Activated CD4-positive, alpha-beta memory T cell treated with anti-CD3 and anti-CD28 coated beads for 36 hours (primary cell): ENCODE measurements at regions not wholly inside any gene's neighbourhood (a gene's known extent, or its start where the extent isn't known, plus 50 kb on each side); places are given as distances from the start of the nearest gene placed in this dataset.

Source experiments
- CTCF ChIA-PET: fragments of 350-600 bp; sonication (Branson Sonifier 250); formaldehyde crosslinking; loops from one replicate; lab custom pipeline; 2021; ENCODE audit warnings: antibody characterized with exemption, inconsistent platforms; lab: Charles Lee
- POLR2A ChIA-PET: fragments of 350-600 bp; sonication (Branson Sonifier 250); formaldehyde crosslinking; loops from one replicate; lab custom pipeline; 2021; ENCODE audit warnings: antibody characterized with exemption; lab: Charles Lee
- DNase-seq: peaks from one replicate; pipeline ENCODE4 v3.0.0-alpha.2; 2020
- H3K27ac Mint-ChIP-seq: one replicate; pipeline ENCODE4 v1.8.0; 2021; ENCODE audit warnings: mixed read lengths
- H3K27me3 Mint-ChIP-seq: one replicate; pipeline ENCODE4 v1.8.0; 2021; ENCODE audit warnings: mixed read lengths
- H3K36me3 Mint-ChIP-seq: one replicate; pipeline ENCODE4 v1.8.0; 2021; ENCODE audit warnings: mixed read lengths
- H3K4me1 Mint-ChIP-seq: one replicate; pipeline ENCODE4 v1.8.0; 2021; ENCODE audit warnings: low read depth, mixed read lengths
- H3K4me3 Mint-ChIP-seq: one replicate; pipeline ENCODE4 v1.8.0; 2021; ENCODE audit warnings: mild to moderate bottlenecking, mixed read lengths
- H3K9me3 Mint-ChIP-seq: one replicate; pipeline ENCODE4 v1.8.0; 2021; ENCODE audit warnings: mixed read lengths
- intact Hi-C: fragments of 100-400 bp; cut with micrococcal nuclease; formaldehyde crosslinking; loops from one replicate; pipeline ENCODE4 v1.15.1; 2023

DNA sequence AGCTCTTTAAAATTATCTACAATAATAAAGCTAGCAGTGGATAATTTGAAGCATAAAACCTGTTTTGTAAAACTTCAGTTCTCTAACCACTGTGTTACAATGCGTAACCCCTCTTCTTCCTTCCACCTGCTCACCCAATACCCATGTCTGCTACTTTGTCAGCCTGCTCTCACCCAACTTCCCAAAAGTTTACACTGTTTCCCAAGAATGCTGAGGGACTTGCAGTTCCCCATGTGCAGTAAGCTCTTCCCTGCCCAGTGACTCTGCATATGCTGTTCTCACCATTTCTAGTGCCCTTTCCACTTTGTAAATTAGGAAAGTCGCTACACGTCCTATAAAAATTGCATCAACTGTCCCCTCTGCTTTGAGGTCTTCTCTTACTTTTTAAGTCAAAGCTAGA is 315.9 kb upstream of the SEMA6D start:
- Mint-ChIP-seq H3K27ac (no peak overlapping the region), H3K36me3 (no peaks in the 10 kb centered on the region), H3K27me3 (no peaks in the 10 kb centered on the region), H3K4me3 (no peak overlapping the region), H3K4me1 (no peaks in the 10 kb centered on the region), H3K9me3 (no peaks in the 10 kb centered on the region)
- intact Hi-C loops, result no loop called here
- DNase-seq, result no peak
- ChIA-PET POLR2A (no interaction called here), CTCF (no interaction called here)

DNA sequence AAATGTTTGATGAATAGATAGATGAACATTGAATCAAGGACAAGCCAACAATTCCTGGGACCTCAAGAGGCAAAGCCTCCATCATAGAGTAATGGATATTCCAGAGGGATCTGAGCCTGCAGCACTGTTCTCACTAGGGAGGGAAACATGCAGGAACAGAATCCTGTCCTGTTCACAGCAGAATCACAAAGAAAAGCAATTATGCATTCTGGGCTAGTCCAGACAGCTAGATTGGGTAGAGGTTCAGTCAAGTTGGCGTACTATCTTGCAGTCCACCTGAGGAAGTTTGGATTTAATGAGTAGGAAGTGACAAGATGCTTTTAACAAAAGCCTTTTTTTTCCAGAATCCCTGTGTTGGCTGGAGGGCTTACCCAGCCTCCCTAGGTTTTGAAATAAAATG is 314.5 kb upstream of the SEMA6D start:
- POLR2A ChIA-PET, result no interaction called here
- no peak overlapping the region for H3K27ac Mint-ChIP-seq
- H3K9me3 Mint-ChIP-seq, result no peaks in the 10 kb centered on the region
- CTCF ChIA-PET, result no interaction called here
- H3K36me3 Mint-ChIP-seq, result no peaks in the 10 kb centered on the region
- no peaks in the 10 kb centered on the region for H3K4me1 Mint-ChIP-seq
- no peak for DNase-seq
- intact Hi-C loops, result no loop called here
- no peak overlapping the region for H3K4me3 Mint-ChIP-seq
- no peaks in the 10 kb centered on the region for H3K27me3 Mint-ChIP-seq

DNA sequence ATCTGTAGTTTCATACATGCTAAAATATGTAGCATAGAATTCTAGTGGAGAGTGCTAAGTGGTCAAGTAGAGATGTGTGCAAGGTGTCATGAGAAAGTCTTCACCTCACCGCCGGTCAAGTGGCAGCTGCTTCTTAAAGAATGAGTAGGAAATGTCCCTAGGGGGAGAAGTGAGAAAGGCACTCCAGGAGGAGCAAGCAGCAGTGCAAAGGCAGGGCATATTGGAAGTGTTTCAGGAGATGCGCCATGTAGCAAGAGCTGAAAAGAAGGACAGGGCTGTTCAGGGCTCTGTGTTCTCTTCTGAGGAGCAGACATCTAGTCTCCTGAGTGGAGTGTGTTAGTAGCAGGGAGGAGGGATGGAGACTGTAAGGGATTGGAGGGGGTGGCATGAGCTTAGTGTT is 312.4 kb upstream of the SEMA6D start:
- H3K9me3 Mint-ChIP-seq, result no peaks in the 10 kb centered on the region
- ChIA-PET CTCF (no interaction called here), POLR2A (no interaction called here)
- no peak for DNase-seq
- no peaks in the 10 kb centered on the region for H3K4me1 Mint-ChIP-seq
- no peaks in the 10 kb centered on the region for H3K27me3 Mint-ChIP-seq
- H3K4me3 Mint-ChIP-seq, result no peak overlapping the region
- intact Hi-C loops, result no loop called here
- no peaks in the 10 kb centered on the region for H3K36me3 Mint-ChIP-seq
- H3K27ac Mint-ChIP-seq, result no peak overlapping the region

GRCh38 chr15:47405365-47406162 is 311.7 kb upstream of the SEMA6D start:
- Mint-ChIP-seq H3K4me3 (no peak overlapping the region), H3K4me1 (no peaks in the 10 kb centered on the region), H3K36me3 (no peaks in the 10 kb centered on the region), H3K27me3 (no peaks in the 10 kb centered on the region), H3K27ac (no peak overlapping the region), H3K9me3 (no peaks in the 10 kb centered on the region)
- POLR2A ChIA-PET, result no interaction called here
- CTCF ChIA-PET, result no interaction called here
- DNase-seq, result no peak
- intact Hi-C loops, result no loop called here

GRCh38 chr15:47407692-47408091 is 309.6 kb upstream of the SEMA6D start:
- H3K27me3 Mint-ChIP-seq, result no peaks in the 10 kb centered on the region
- no peak overlapping the region for H3K27ac Mint-ChIP-seq

DNA sequence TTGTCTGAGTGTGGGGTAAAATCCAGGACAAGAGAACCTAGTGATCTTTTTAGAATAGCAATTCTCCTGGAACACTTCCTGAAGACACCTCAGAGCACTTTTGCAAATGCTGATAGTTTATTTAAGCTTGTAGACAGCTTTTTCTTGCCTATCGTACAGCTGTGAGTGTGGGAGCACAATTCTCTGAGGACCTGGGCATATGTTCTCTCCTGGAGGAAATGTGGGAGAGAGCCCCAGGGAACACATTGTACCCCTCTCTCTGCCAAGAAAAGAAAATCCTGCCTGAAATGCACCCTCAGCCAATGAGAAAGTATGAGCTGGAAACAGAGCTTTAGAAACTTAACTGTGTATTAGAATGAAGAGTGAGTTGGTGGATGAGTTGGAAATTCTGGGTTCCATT is 308.3 kb upstream of the SEMA6D start:
- intact Hi-C loops, result no loop called here
- ChIA-PET CTCF (interaction anchor here (1.0 kb wide), 1 partner anchor 30 kb away, joined by 3 read pairs; no protein-coding TSS in a partner anchor), POLR2A (no interaction called here)
- Mint-ChIP-seq H3K27ac (no peak overlapping the region), H3K27me3 (no peaks in the 10 kb centered on the region), H3K9me3 (no peaks in the 10 kb centered on the region), H3K4me1 (no peaks in the 10 kb centered on the region), H3K4me3 (no peak overlapping the region), H3K36me3 (no peaks in the 10 kb centered on the region)
- no peak for DNase-seq

More at GRCh38 chr15:47407692-47408091, 309.6 kb upstream of the SEMA6D start:
- Mint-ChIP-seq H3K9me3 (no peaks in the 10 kb centered on the region), H3K4me1 (no peaks in the 10 kb centered on the region), H3K36me3 (no peaks in the 10 kb centered on the region), H3K4me3 (no peak overlapping the region)
- intact Hi-C loops, result no loop called here
- CTCF ChIA-PET, result no interaction called here
- POLR2A ChIA-PET, result no interaction called here
- DNase-seq, result no peak

DNA sequence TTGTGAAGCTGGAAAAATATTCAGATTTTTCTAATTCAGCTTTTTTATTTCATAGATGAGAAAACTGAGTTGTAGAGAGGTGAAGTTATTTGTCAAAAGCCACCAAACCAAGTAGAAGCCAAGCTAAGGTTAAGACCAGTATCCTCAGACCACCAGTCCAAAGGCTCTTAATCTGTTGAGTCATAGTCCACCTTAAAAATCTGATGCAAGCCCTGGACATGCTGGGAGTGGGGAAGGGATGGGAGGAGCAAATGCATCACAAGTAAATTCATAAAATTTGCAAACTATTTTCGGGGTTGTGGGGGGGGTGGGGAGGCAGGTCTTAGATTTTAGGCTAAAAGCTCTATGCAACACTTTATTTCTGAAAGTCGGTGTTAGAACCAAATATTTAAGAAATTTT is 307.7 kb upstream of the SEMA6D start:
- POLR2A ChIA-PET, result no interaction called here
- no peak overlapping the region for H3K4me3 Mint-ChIP-seq

DNA sequence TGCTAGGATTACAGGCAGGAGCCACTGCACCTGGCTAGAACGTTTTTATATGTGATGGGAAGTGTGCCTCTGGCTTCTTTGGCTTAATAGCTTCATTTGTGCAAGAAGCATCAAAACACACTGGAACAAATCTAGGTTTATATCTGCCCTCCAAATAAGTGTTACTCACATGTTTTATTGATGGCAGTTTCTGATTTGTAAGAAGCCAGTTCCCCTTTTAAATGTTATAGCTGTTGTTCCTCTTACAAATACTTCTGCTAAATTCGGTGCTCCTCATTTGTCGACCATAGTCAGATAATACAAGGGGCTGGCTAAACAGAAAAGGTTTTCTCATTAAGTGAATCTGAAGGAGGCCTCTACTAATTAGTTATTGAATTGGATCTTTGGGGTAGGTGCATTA is 307.1 kb upstream of the SEMA6D start:
- Mint-ChIP-seq H3K36me3 (no peaks in the 10 kb centered on the region), H3K9me3 (no peaks in the 10 kb centered on the region)
- CTCF ChIA-PET, result no interaction called here

More for the DNA sequence above, 307.7 kb upstream of the SEMA6D start:
- H3K36me3 Mint-ChIP-seq, result no peaks in the 10 kb centered on the region
- intact Hi-C loops, result no loop called here
- H3K27me3 Mint-ChIP-seq, result no peaks in the 10 kb centered on the region
- no peak overlapping the region for H3K27ac Mint-ChIP-seq
- CTCF ChIA-PET, result interaction anchor here (1.0 kb wide), 1 partner anchor 31 kb away, joined by 3 read pairs; no protein-coding TSS in a partner anchor
- no peak for DNase-seq
- H3K4me1 Mint-ChIP-seq, result no peaks in the 10 kb centered on the region
- H3K9me3 Mint-ChIP-seq, result no peaks in the 10 kb centered on the region

DNA sequence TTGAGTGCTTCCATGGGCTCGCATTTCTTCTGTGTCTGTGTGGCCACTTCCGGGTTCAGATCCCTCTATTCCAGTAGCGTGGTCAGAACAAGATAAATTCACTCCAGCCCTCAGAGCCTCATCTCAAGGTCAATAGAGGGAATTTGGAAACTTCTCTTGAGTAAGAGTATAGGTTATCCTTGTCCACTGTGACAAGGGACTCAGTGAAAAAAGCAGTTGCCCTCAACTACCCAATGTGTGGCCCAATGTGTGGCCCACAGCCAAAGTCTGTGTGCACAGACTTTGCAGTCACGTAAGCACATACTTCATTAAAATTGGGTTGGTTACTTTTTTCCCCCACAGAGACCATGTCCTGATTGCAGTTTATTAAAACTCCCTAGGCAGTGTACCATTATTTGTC is 305.6 kb upstream of the SEMA6D start:
- CTCF ChIA-PET, result no interaction called here
- intact Hi-C loops, result no loop called here
- no peaks in the 10 kb centered on the region for H3K4me1 Mint-ChIP-seq
- H3K27me3 Mint-ChIP-seq, result no peaks in the 10 kb centered on the region
- no peak overlapping the region for H3K27ac Mint-ChIP-seq
- DNase-seq, result no peak
- POLR2A ChIA-PET, result no interaction called here
- no peaks in the 10 kb centered on the region for H3K9me3 Mint-ChIP-seq
- H3K36me3 Mint-ChIP-seq, result no peaks in the 10 kb centered on the region
- no peak overlapping the region for H3K4me3 Mint-ChIP-seq

More for the DNA sequence above, 307.1 kb upstream of the SEMA6D start:
- no peaks in the 10 kb centered on the region for H3K27me3 Mint-ChIP-seq
- POLR2A ChIA-PET, result no interaction called here
- H3K27ac Mint-ChIP-seq, result no peak overlapping the region
- no peak overlapping the region for H3K4me3 Mint-ChIP-seq
- no peak for DNase-seq
- intact Hi-C loops, result no loop called here
- H3K4me1 Mint-ChIP-seq, result no peaks in the 10 kb centered on the region

- Mint-ChIP-seq H3K36me3 (no peaks in the 10 kb centered on the region), H3K4me3 (no peak overlapping the region), H3K4me1 (no peaks in the 10 kb centered on the region), H3K27ac (no peak overlapping the region), H3K27me3 (no peaks in the 10 kb centered on the region), H3K9me3 (no peaks in the 10 kb centered on the region)
- CTCF ChIA-PET, result no interaction called here
- intact Hi-C loops, result no loop called here
- DNase-seq, result no peak
- POLR2A ChIA-PET, result no interaction called here
These were observed 305.2 kb upstream of the SEMA6D start for GRCh38 chr15:47412136-47412535.

GRCh38 chr15:47412802-47413201 is 304.5 kb upstream of the SEMA6D start:
- H3K27ac Mint-ChIP-seq, result no peak overlapping the region
- intact Hi-C loops, result no loop called here
- POLR2A ChIA-PET, result no interaction called here
- no peak overlapping the region for H3K4me3 Mint-ChIP-seq
- no peaks in the 10 kb centered on the region for H3K36me3 Mint-ChIP-seq
- DNase-seq, result no peak
- H3K9me3 Mint-ChIP-seq, result no peaks in the 10 kb centered on the region
- no peaks in the 10 kb centered on the region for H3K27me3 Mint-ChIP-seq
- no peaks in the 10 kb centered on the region for H3K4me1 Mint-ChIP-seq
- CTCF ChIA-PET, result no interaction called here

- no peak for DNase-seq
- Mint-ChIP-seq H3K36me3 (no peaks in the 10 kb centered on the region), H3K9me3 (no peaks in the 10 kb centered on the region), H3K4me3 (no peak overlapping the region), H3K27me3 (no peaks in the 10 kb centered on the region), H3K4me1 (no peaks in the 10 kb centered on the region), H3K27ac (no peak overlapping the region)
- POLR2A ChIA-PET, result no interaction called here
- CTCF ChIA-PET, result no interaction called here
- intact Hi-C loops, result no loop called here
These were observed 303.1 kb upstream of the SEMA6D start for GRCh38 chr15:47414207-47414606.

DNA sequence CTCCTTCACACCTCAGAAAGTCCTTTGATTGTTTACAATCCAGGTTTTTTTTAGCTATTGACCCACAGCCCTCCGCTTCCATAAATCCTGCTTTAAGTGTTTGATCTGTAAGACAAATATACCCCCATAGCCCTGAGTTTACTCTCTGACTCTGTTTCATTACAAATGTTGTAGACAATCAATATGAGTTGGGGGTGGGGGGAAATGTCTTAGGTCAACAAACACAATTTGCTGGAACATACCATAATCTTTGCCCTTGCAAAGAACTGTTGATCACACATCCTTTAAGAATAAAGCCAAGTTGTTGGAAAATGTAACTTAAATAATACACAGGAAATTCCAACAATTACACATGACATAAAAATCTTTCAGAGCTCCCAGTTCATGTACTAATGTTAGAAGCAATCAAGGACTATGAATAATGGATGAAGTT is 301.8 kb upstream of the SEMA6D start:
- no peaks in the 10 kb centered on the region for H3K36me3 Mint-ChIP-seq
- H3K9me3 Mint-ChIP-seq, result no peaks in the 10 kb centered on the region
- no peaks in the 10 kb centered on the region for H3K4me1 Mint-ChIP-seq
- ChIA-PET POLR2A (no interaction called here), CTCF (no interaction called here)
- H3K27me3 Mint-ChIP-seq, result no peaks in the 10 kb centered on the region
- H3K27ac Mint-ChIP-seq, result no peak overlapping the region
- H3K4me3 Mint-ChIP-seq, result no peak overlapping the region
- intact Hi-C loops, result no loop called here
- no peak for DNase-seq
